ENCODE measurements at regions not wholly inside any gene's neighbourhood (a gene's known extent, or its start where the extent isn't known, plus 50 kb on each side); places are given as distances from the start of the nearest gene placed in this dataset.

- H3K27me3 ChIP-seq, result no peaks in the 10 kb centered on the region
- TF ChIP-seq CTCF (IDR thresholded peaks at IDR 0.05), result no peak
- DNase-seq (no peak), ATAC-seq (no peak)
- no peaks in the 10 kb centered on the region for H3K9me3 ChIP-seq
- no peak overlapping the region for H3K4me3 ChIP-seq
- H3K27ac ChIP-seq, result no peak overlapping the region
- intact Hi-C loops (cut with DNase I), result no loop called here
- no peaks in the 10 kb centered on the region for H3K36me3 ChIP-seq
- no peaks in the 10 kb centered on the region for H3K4me1 ChIP-seq
Measured at GRCh38 chr2:18792684-18793083, 203.3 kb upstream of the NT5C1B start.

- H3K27ac ChIP-seq, result no peak overlapping the region
- H3K9me3 ChIP-seq, result no peaks in the 10 kb centered on the region
- TF ChIP-seq CTCF (IDR thresholded peaks at IDR 0.05), result no peak
- no peak for ATAC-seq
- peak in 1 of 4 donors; percentile 23 for DNase-seq
- H3K4me3 ChIP-seq, result no peak overlapping the region
- intact Hi-C loops (cut with DNase I), result no loop called here
- H3K4me1 ChIP-seq, result no peaks in the 10 kb centered on the region
- H3K27me3 ChIP-seq, result no peaks in the 10 kb centered on the region
- H3K36me3 ChIP-seq, result no peaks in the 10 kb centered on the region
Measured at GRCh38 chr2:18792226-18792629, 202.9 kb upstream of the NT5C1B start.

- no peaks in the 10 kb centered on the region for H3K9me3 ChIP-seq
- no peaks in the 10 kb centered on the region for H3K36me3 ChIP-seq
- H3K27ac ChIP-seq, result no peak overlapping the region
- intact Hi-C loops (cut with DNase I), result no loop called here
- TF ChIP-seq CTCF (IDR thresholded peaks at IDR 0.05), result no peak
- no peaks in the 10 kb centered on the region for H3K4me1 ChIP-seq
- H3K27me3 ChIP-seq, result no peaks in the 10 kb centered on the region
- ATAC-seq (peak; percentile 45), DNase-seq (no peak)
- no peak overlapping the region for H3K4me3 ChIP-seq
Measured at GRCh38 chr2:18791172-18791797, 201.9 kb upstream of the NT5C1B start.

GRCh38 chr2:18790509-18791171 lies 201.3 kb upstream of the NT5C1B start:
- DNase-seq (no peak), ATAC-seq (no peak)
- intact Hi-C loops (cut with DNase I), result no loop called here

More at GRCh38 chr2:18790509-18791171, 201.3 kb upstream of the NT5C1B start:
- no peak overlapping the region for H3K27ac ChIP-seq
- no peak overlapping the region for H3K4me3 ChIP-seq
- H3K9me3 ChIP-seq, result peaks cover 0 to 1% of the 10 kb centered on the region in 2 donors
- no peak for TF ChIP-seq CTCF (IDR thresholded peaks at IDR 0.05)
- no peaks in the 10 kb centered on the region for H3K27me3 ChIP-seq
- H3K36me3 ChIP-seq, result no peaks in the 10 kb centered on the region
- H3K4me1 ChIP-seq, result no peaks in the 10 kb centered on the region
